ENCODE measurements at regions not wholly inside any gene's neighbourhood (a gene's known extent, or its start where the extent isn't known, plus 50 kb on each side); places are given as distances from the start of the nearest gene placed in this dataset.

DNA sequence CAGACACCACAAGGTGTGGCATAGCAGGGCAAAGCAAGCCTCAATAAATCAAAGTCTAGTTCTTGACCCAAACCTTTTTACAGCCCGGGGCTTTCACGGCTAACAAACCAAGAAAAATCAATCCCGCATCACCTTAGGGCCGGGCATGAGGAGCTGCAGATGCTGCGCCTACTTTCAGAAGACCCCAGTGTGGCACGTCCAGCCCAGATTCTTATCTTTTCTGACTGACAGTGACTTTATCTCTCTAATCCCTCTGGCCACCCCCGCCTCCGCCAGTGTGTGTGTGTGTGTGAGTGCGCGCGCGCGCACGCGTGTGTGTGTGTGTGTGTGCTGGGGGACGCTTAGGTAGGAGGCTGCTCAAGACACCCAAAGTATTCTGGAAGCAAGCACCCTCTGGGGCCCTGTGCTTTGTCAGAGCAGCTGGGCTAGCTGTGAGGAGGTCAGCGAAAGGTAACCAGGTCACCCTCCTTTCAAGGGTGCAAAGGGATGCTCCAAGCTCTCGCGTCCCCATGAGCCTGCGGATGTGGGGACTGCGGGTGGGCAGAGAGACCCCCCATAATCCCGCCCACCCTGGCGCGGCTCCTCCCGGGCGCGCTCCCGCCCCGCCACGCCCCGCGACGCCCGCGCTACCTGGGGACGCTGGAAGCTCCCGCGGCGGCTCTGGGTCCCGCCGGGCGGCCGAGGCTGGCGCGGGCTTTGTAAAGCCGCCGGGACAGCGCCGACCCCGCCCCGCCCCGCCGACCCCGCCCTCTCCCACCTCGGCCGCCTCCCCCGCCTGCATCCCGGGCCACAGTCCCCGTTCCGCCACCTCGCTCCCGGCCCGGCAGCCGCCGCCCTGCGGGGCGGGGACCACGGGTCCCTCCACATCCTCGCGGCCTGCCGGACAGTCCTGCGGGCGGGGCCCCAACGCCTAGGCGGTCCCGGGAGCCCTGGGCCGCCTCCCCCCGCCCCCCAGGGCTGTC lies 57.1 kb upstream of the RHOBTB1 start:
- H3K4me3 ChIP-seq (ENCODE audit: low read length) = peak overlapping the region; percentile 56
- DNase-seq (ENCODE audit: low read depth) = peak; percentile 4
- TF ChIP-seq, protein P1, sequence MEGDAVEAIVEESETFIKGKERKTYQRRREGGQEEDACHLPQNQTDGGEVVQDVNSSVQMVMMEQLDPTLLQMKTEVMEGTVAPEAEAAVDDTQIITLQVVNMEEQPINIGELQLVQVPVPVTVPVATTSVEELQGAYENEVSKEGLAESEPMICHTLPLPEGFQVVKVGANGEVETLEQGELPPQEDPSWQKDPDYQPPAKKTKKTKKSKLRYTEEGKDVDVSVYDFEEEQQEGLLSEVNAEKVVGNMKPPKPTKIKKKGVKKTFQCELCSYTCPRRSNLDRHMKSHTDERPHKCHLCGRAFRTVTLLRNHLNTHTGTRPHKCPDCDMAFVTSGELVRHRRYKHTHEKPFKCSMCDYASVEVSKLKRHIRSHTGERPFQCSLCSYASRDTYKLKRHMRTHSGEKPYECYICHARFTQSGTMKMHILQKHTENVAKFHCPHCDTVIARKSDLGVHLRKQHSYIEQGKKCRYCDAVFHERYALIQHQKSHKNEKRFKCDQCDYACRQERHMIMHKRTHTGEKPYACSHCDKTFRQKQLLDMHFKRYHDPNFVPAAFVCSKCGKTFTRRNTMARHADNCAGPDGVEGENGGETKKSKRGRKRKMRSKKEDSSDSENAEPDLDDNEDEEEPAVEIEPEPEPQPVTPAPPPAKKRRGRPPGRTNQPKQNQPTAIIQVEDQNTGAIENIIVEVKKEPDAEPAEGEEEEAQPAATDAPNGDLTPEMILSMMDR (conservative IDR thresholded peaks at IDR 0.05; ENCODE audit: low read length) = no peak

DNA sequence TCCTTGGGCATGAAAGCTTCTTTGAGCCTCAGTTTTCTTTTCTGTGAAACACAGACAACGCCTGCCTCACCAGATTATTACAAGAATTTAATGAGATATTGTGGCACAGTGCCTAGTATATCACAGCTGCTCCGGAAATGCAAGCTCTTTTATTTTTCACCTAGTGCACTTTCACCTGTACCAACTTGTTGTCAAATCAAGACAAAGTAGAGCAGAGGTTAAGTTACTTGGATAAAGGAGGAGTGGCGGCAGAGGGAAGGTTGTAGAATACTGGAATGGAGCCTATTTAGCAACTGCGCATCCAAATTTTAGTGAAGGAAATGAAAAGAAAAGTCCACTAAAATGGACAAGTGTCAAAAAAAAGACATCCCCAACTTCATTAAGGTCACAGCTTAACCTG lies 54.9 kb upstream of the RHOBTB1 start:
- H3K4me3 ChIP-seq (ENCODE audit: low read length) = no peak overlapping the region
- TF ChIP-seq, protein P1 (conservative IDR thresholded peaks at IDR 0.05; ENCODE audit: low read length) = no peak
- no peak for DNase-seq (ENCODE audit: low read depth)

DNA sequence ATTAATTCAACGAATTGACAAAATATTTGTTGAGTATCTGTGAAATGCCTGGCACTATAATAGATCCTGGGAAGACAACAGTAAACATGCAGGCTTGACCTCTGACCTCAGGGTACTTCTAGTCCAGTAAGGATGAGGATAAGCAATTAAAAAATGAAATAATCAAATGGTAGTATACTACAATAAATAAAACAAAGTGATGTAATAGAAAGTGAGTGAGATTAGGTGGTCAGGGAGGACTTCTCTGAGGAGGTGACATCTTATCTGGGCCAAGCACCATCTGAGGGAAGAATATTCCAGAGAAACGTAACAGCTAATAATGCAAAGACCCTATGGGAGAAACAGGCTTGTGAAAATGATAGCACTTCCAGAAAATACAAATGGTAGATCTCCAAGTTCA lies 50.1 kb upstream of the RHOBTB1 start:
- H3K4me3 ChIP-seq (ENCODE audit: low read length) = no peak overlapping the region
- TF ChIP-seq, protein P1 (conservative IDR thresholded peaks at IDR 0.05; ENCODE audit: low read length) = no peak
- no peak for DNase-seq (ENCODE audit: low read depth)

Measured in AG10803 (cell line).